AG09309 (cell line): ENCODE measurements at regions not wholly inside any gene's neighbourhood (a gene's known extent, or its start where the extent isn't known, plus 50 kb on each side); places are given as distances from the start of the nearest gene placed in this dataset.

Experiments
- DNase-seq: peaks from one replicate; pipeline ENCODE4 v3.0.0-alpha.2; 2010; ENCODE audit warnings: low read depth
- H3K4me3 ChIP-seq: 2 replicates; pipeline ENCODE4 v1.5.1; 2011; ENCODE audit warnings: mild to moderate bottlenecking, low read depth, low read length, moderate library complexity; ENCODE audit not compliant: control insufficient read depth
- CTCF ChIP-seq: IDR thresholded peaks from 2 replicates; pipeline ENCODE4 v1.5.1; 2011; ENCODE audit warnings: mild to moderate bottlenecking, low read depth, low read length, inconsistent platforms; ENCODE audit not compliant: insufficient read depth, control insufficient read depth; ENCODE audit errors: missing control alignments

GRCh38 chr14:48744202-48744601 is 842.0 kb downstream of the RPS29 start:
- TF ChIP-seq CTCF, result no peak
- no peak overlapping the region for H3K4me3 ChIP-seq
- DNase-seq, result no peak

GRCh38 chr14:48738186-48738925 is 847.8 kb downstream of the RPS29 start:
- no peak for DNase-seq
- H3K4me3 ChIP-seq, result no peak overlapping the region
- no peak for TF ChIP-seq CTCF

GRCh38 chr14:48735607-48736006 is 850.6 kb downstream of the RPS29 start:
- no peak for DNase-seq
- H3K4me3 ChIP-seq, result no peak overlapping the region
- no peak for TF ChIP-seq CTCF

- no peak for DNase-seq
- H3K4me3 ChIP-seq, result no peak overlapping the region
- TF ChIP-seq CTCF, result no peak
Measured at GRCh38 chr14:48731260-48731659, 854.9 kb downstream of the RPS29 start.

- DNase-seq, result no peak
- no peak overlapping the region for H3K4me3 ChIP-seq
- no peak for TF ChIP-seq CTCF
Measured at GRCh38 chr14:48726080-48726642, 860.0 kb downstream of the RPS29 start.

- no peak for TF ChIP-seq CTCF
- no peak overlapping the region for H3K4me3 ChIP-seq
- DNase-seq, result no peak
Measured at GRCh38 chr14:48725051-48725734, 861.0 kb downstream of the RPS29 start.
